GM20000 (cell line): ENCODE measurements at regions not wholly inside any gene's neighbourhood (a gene's known extent, or its start where the extent isn't known, plus 50 kb on each side); places are given as distances from the start of the nearest gene placed in this dataset.

Experiments used
- DNase-seq: peaks from one replicate; pipeline ENCODE4 v3.0.0; 2012; ENCODE audit warnings: low spot score
- TF ChIP-seq, protein P1 (sequence below): IDR thresholded peaks from 2 replicates; pipeline ENCODE4 v1.5.1; 2012; ENCODE audit warnings: mild to moderate bottlenecking, control low read depth; ENCODE audit errors: extremely low read depth, missing control alignments

DNA sequence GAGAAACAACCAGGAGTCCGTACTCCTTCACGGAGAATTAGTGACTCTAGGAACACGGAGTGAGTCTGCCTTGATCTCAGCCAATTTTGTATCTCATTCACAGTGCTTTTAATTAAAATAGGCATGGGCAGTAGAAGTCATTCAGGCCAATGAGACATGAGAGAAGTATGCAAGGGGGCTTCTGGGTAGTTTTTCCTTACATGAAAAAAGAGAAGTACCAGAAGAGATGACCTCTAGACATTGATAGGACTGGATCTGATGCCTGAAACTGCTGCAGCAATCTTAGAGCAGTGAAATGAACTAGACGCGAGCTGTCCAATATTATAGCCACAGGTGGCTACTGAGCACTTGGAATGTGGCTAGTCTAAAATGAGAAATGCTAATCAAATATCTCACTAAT is 187.7 kb upstream of the TLE4 start:
- TF ChIP-seq, protein P1, sequence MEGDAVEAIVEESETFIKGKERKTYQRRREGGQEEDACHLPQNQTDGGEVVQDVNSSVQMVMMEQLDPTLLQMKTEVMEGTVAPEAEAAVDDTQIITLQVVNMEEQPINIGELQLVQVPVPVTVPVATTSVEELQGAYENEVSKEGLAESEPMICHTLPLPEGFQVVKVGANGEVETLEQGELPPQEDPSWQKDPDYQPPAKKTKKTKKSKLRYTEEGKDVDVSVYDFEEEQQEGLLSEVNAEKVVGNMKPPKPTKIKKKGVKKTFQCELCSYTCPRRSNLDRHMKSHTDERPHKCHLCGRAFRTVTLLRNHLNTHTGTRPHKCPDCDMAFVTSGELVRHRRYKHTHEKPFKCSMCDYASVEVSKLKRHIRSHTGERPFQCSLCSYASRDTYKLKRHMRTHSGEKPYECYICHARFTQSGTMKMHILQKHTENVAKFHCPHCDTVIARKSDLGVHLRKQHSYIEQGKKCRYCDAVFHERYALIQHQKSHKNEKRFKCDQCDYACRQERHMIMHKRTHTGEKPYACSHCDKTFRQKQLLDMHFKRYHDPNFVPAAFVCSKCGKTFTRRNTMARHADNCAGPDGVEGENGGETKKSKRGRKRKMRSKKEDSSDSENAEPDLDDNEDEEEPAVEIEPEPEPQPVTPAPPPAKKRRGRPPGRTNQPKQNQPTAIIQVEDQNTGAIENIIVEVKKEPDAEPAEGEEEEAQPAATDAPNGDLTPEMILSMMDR: no peak
- no peak for DNase-seq

DNA sequence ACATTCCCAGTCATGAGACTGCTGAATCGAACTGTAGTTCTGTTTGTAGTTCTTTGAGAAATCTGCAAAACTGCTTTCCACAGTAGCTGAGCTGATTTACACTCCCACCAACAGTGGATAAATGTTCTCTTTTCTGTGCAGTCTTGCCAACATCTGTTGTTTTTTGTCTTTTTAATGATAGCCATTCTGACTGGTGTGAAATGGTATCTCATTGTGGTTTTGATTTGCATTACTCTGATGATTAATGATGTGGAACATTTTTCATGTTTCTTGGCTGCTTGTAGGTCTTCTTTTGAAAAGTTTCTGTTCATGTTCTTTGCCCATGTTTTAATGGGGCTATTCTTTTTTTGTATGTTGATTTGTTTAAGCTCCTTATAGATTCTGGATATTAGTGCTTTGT is 187.3 kb upstream of the TLE4 start:
- TF ChIP-seq, protein P1: no peak
- no peak for DNase-seq

DNA sequence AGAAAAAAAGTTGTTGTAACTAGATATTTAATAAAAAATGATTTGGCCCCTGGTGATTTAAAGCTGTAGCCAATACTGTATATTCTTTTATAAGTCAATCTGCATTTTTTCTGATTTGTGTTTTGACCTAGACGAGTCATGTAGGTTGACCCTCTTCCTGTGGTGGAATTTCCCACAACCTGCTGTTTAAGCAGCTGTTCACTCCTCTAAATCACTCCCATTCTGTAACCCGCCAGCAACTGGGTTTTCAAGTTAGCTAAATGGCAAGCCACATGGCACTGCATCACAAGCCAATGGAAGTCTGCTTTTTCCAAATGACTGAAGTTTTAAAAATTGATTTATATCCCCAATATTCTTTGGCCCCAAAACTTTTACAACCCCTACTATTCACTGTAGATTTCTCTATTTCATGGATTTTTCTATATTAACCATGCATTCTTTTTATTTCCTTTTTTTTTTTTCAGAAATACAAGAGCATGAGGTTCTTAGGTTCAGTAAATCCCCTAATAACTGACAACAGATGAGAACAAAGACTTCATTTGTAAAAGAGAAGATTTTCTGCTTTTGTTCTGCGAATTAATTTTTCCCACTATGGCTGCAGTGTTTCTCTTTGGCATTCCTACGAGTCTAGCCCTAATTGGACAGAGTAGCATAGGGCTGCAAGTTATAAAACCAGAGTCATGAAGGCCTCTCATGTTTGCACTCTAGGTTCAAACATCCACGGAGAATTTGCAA is 184.5 kb upstream of the TLE4 start:
- no peak for DNase-seq
- TF ChIP-seq, protein P1: no peak

DNA sequence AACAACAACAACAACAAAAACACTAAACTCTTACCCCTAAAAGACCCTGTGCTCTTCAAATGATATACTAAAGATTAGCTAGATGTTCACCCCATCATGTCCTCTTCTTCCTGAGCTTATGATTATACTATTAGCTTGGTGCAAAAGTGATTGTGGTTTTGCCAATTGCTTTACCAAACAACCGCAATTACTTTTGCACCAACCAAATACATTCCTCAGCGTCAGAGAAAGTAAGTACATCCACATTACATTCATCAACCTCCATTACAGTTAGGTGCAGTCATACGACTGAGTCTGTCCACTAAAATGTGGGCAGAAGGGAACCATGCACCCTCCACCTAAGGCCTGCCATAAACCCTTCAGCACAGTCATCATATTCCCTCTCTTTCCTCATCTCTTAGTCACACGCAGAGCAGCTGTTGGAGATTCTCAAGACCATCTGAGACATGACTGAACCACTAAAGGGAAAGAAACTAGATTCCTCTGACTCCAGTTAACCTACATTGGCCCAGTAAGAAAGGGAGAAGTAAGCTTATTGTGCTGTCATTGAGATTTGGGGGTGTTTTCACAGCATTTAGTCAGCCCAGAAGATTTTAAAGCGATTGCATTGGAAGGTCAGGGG is 181.6 kb upstream of the TLE4 start:
- DNase-seq: no peak
- TF ChIP-seq, protein P1: no peak

DNA sequence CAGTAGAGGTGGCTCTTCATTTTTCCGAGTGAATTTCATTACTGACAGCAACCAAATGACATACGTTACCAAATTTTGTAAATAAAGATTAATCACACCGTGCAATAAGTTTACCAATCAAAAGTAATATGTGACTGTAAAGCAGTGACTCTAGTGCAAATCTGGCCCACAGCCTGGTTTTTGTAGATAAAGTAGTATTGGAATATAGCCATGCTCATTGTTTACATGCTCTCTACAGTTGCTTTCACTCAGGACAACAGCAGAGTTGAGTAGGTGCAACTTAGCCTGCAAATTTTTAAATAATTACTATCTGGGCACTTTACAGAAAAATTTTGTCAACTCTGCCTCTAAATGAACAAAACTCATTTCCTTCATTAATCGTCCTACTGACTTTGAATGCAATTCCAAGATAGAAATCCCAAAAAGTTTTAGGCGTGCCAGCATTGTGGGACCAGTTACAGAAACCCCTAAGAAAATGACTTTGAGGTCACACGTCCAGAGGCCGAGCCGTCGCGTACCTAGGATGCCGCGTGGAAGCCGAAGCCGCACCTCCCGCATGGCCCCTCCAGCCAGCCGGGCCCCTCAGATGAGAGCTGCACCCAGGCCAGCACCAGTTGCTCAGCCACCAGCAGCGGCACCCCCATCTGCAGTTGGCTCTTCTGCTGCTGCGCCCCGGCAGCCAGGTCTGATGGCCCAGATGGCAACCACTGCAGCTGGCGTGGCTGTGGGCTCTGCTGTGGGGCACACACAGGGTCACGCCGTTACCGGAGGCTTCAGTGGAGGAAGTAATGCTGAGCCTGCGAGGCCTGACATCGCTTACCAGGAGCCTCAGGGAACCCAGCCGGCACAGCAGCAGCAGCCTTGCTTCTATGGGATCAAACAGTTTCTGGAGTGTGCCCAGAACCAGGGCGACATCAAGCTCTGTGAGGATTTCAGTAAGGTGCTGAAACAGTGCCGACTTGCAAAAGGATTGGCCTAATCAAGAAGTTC is 180.7 kb upstream of the TLE4 start:
- no peak for DNase-seq
- TF ChIP-seq, protein P1: no peak

DNA sequence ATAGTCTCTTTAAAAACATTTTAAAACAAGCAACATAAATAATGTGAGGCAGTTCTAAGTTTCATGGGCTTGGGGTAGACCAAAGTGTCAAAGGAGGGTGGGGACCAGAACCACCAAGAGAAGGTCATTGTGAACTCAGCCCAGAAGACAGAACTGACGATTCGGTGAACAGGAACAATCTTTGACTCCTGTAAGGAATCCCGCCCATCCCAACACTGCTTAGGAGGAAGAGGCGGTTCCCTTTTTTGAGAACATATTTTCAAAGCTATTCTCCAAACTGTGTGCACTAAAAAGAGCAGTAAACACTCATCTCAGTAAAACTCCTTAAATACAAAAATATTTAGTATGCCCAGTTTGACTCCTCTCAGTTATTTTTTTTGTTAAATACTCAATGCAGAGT is 176.5 kb upstream of the TLE4 start:
- DNase-seq: no peak
- TF ChIP-seq, protein P1: no peak
